ENCODE measurements at regions not wholly inside any gene's neighbourhood (a gene's known extent, or its start where the extent isn't known, plus 50 kb on each side); places are given as distances from the start of the nearest gene placed in this dataset.

- Mint-ChIP-seq H3K9me3 (peaks cover 2% of the 10 kb centered on the region), H3K36me3 (no peaks in the 10 kb centered on the region), H3K27ac (no peak overlapping the region), H3K27me3 (peaks cover 2% of the 10 kb centered on the region), H3K4me3 (no peak overlapping the region), H3K4me1 (no peaks in the 10 kb centered on the region)
- DNase-seq (ENCODE audit: low spot score in 2 of 2) (no peak), ATAC-seq (ENCODE audit: low read depth) (no peak)
Measured at GRCh38 chr15:35741395-35741794, 195.4 kb upstream of the DPH6 start.

- H3K4me3 Mint-ChIP-seq = no peak overlapping the region
- DNase-seq (ENCODE audit: low spot score in 2 of 2) (no peak), ATAC-seq (ENCODE audit: low read depth) (no peak)
- H3K27me3 Mint-ChIP-seq = peaks cover 2% of the 10 kb centered on the region
- no peaks in the 10 kb centered on the region for H3K36me3 Mint-ChIP-seq
- peaks cover 2% of the 10 kb centered on the region for H3K9me3 Mint-ChIP-seq
- H3K27ac Mint-ChIP-seq = no peak overlapping the region
- H3K4me1 Mint-ChIP-seq = no peaks in the 10 kb centered on the region
Measured at GRCh38 chr15:35741881-35742280, 195.9 kb upstream of the DPH6 start.

GRCh38 chr15:35743321-35743720 is 197.4 kb upstream of the DPH6 start:
- Mint-ChIP-seq H3K27ac (no peak overlapping the region), H3K27me3 (peaks cover 7% of the 10 kb centered on the region), H3K4me1 (no peaks in the 10 kb centered on the region), H3K9me3 (peaks cover 2% of the 10 kb centered on the region), H3K4me3 (no peak overlapping the region), H3K36me3 (no peaks in the 10 kb centered on the region)
- DNase-seq (ENCODE audit: low spot score in 2 of 2) (no peak), ATAC-seq (ENCODE audit: low read depth) (no peak)

- Mint-ChIP-seq H3K9me3 (peaks cover 2% of the 10 kb centered on the region), H3K27ac (no peak overlapping the region), H3K36me3 (no peaks in the 10 kb centered on the region), H3K4me3 (no peak overlapping the region), H3K27me3 (peaks cover 7% of the 10 kb centered on the region), H3K4me1 (no peaks in the 10 kb centered on the region)
- ATAC-seq (ENCODE audit: low read depth) = no peak
- DNase-seq (ENCODE audit: low spot score in 2 of 2) = no peak
Measured at GRCh38 chr15:35746121-35746520, 200.2 kb upstream of the DPH6 start.

- DNase-seq (ENCODE audit: low spot score in 2 of 2) (no peak), ATAC-seq (ENCODE audit: low read depth) (no peak)
- peaks cover under 1% of the 10 kb centered on the region for H3K9me3 Mint-ChIP-seq
- peaks cover 7% of the 10 kb centered on the region for H3K27me3 Mint-ChIP-seq
- H3K36me3 Mint-ChIP-seq = no peaks in the 10 kb centered on the region
- peaks cover 3% of the 10 kb centered on the region for H3K4me1 Mint-ChIP-seq
- H3K27ac Mint-ChIP-seq = no peak overlapping the region
- H3K4me3 Mint-ChIP-seq = no peak overlapping the region
Measured at GRCh38 chr15:35748105-35748504, 202.1 kb upstream of the DPH6 start.

- Mint-ChIP-seq H3K27ac (no peak overlapping the region), H3K4me1 (peaks cover 3% of the 10 kb centered on the region), H3K27me3 (peaks cover 7% of the 10 kb centered on the region), H3K4me3 (no peak overlapping the region), H3K9me3 (no peaks in the 10 kb centered on the region), H3K36me3 (no peaks in the 10 kb centered on the region)
- ATAC-seq (ENCODE audit: low read depth) (no peak), DNase-seq (ENCODE audit: low spot score in 2 of 2) (no peak)
Measured at GRCh38 chr15:35750051-35750450, 204.1 kb upstream of the DPH6 start.

GRCh38 chr15:35751413-35752133 is 205.6 kb upstream of the DPH6 start:
- no peak for ATAC-seq (ENCODE audit: low read depth)

GRCh38 chr15:35752134-35752466 is 206.1 kb upstream of the DPH6 start:
- DNase-seq (ENCODE audit: low spot score in 2 of 2) (no peak), ATAC-seq (ENCODE audit: low read depth) (no peak)
- H3K9me3 Mint-ChIP-seq = no peaks in the 10 kb centered on the region
- H3K27me3 Mint-ChIP-seq = peaks cover 5% of the 10 kb centered on the region
- H3K27ac Mint-ChIP-seq = no peak overlapping the region
- H3K36me3 Mint-ChIP-seq = no peaks in the 10 kb centered on the region
- H3K4me1 Mint-ChIP-seq = peaks cover 3% of the 10 kb centered on the region
- no peak overlapping the region for H3K4me3 Mint-ChIP-seq

More at GRCh38 chr15:35751413-35752133, 205.6 kb upstream of the DPH6 start:
- H3K4me3 Mint-ChIP-seq = no peak overlapping the region
- no peaks in the 10 kb centered on the region for H3K36me3 Mint-ChIP-seq
- no peak overlapping the region for H3K27ac Mint-ChIP-seq
- peaks cover 3% of the 10 kb centered on the region for H3K4me1 Mint-ChIP-seq
- H3K9me3 Mint-ChIP-seq = no peaks in the 10 kb centered on the region
- peaks cover 5% of the 10 kb centered on the region for H3K27me3 Mint-ChIP-seq
- DNase-seq (ENCODE audit: low spot score in 2 of 2) = peak; percentile 5 to 24

GRCh38 chr15:35753486-35753885 is 207.5 kb upstream of the DPH6 start:
- Mint-ChIP-seq H3K27ac (no peak overlapping the region), H3K4me1 (peaks cover 3% of the 10 kb centered on the region), H3K9me3 (no peaks in the 10 kb centered on the region), H3K36me3 (no peaks in the 10 kb centered on the region), H3K27me3 (peaks cover 2% of the 10 kb centered on the region), H3K4me3 (no peak overlapping the region)
- no peak for ATAC-seq (ENCODE audit: low read depth)
- DNase-seq (ENCODE audit: low spot score in 2 of 2) = no peak

GRCh38 chr15:35755237-35755802 is 209.4 kb upstream of the DPH6 start:
- Mint-ChIP-seq H3K36me3 (no peaks in the 10 kb centered on the region), H3K4me3 (no peak overlapping the region), H3K27me3 (peaks cover 2% of the 10 kb centered on the region), H3K4me1 (peaks cover 3% of the 10 kb centered on the region), H3K9me3 (no peaks in the 10 kb centered on the region), H3K27ac (no peak overlapping the region)
- ATAC-seq (ENCODE audit: low read depth) (no peak), DNase-seq (ENCODE audit: low spot score in 2 of 2) (no peak)

GRCh38 chr15:35756623-35757022 is 210.7 kb upstream of the DPH6 start:
- Mint-ChIP-seq H3K36me3 (no peaks in the 10 kb centered on the region), H3K4me1 (peaks cover 2% of the 10 kb centered on the region), H3K27me3 (peaks cover 2% of the 10 kb centered on the region), H3K9me3 (no peaks in the 10 kb centered on the region), H3K4me3 (no peak overlapping the region), H3K27ac (no peak overlapping the region)
- no peak for DNase-seq (ENCODE audit: low spot score in 2 of 2)
- ATAC-seq (ENCODE audit: low read depth) = no peak

GRCh38 chr15:35757361-35757760 is 211.4 kb upstream of the DPH6 start:
- H3K9me3 Mint-ChIP-seq = no peaks in the 10 kb centered on the region
- H3K36me3 Mint-ChIP-seq = no peaks in the 10 kb centered on the region
- H3K4me3 Mint-ChIP-seq = no peak overlapping the region
- no peak for DNase-seq (ENCODE audit: low spot score in 2 of 2)
- H3K27ac Mint-ChIP-seq = no peak overlapping the region
- peaks cover 2% of the 10 kb centered on the region for H3K27me3 Mint-ChIP-seq
- no peak for ATAC-seq (ENCODE audit: low read depth)
- no peaks in the 10 kb centered on the region for H3K4me1 Mint-ChIP-seq

GRCh38 chr15:35757765-35758164 is 211.8 kb upstream of the DPH6 start:
- H3K27me3 Mint-ChIP-seq = peaks cover 2% of the 10 kb centered on the region
- no peaks in the 10 kb centered on the region for H3K36me3 Mint-ChIP-seq
- H3K9me3 Mint-ChIP-seq = no peaks in the 10 kb centered on the region
- ATAC-seq (ENCODE audit: low read depth) (no peak), DNase-seq (ENCODE audit: low spot score in 2 of 2) (no peak)
- H3K27ac Mint-ChIP-seq = no peak overlapping the region
- no peaks in the 10 kb centered on the region for H3K4me1 Mint-ChIP-seq
- H3K4me3 Mint-ChIP-seq = no peak overlapping the region

GRCh38 chr15:35764661-35765519 is 218.9 kb upstream of the DPH6 start:
- Mint-ChIP-seq H3K27ac (no peak overlapping the region), H3K4me3 (no peak overlapping the region), H3K9me3 (no peaks in the 10 kb centered on the region), H3K4me1 (no peaks in the 10 kb centered on the region), H3K36me3 (no peaks in the 10 kb centered on the region), H3K27me3 (no peaks in the 10 kb centered on the region)
- DNase-seq (ENCODE audit: low spot score in 2 of 2) (no peak), ATAC-seq (ENCODE audit: low read depth) (no peak)
